Thyroid gland (tissue), 4 donors: ENCODE measurements at regions not wholly inside any gene's neighbourhood (a gene's known extent, or its start where the extent isn't known, plus 50 kb on each side); places are given as distances from the start of the nearest gene placed in this dataset.

Experiments used
- CTCF ChIP-seq, 6 experiments: fragments of 200-600 bp in 3 of 6; fragments of 450-650 bp in 3 of 6; sonication (generic) in 3 of 6; IDR thresholded peaks; one replicate each; pipeline ENCODE4 v1.5.1; 2016 to 2019; ENCODE audit warnings: antibody characterized with exemption in 6 of 6, mild to moderate bottlenecking in 2 of 6, inconsistent platforms in 1 of 6, moderate library complexity in 1 of 6
- POLR2A ChIP-seq, 2 donors: fragments of 450-650 bp; IDR thresholded peaks; one replicate each; pipeline ENCODE4 v1.6.1; 2017; ENCODE audit warnings: antibody characterized with exemption in 2 of 2, mild to moderate bottlenecking in 2 of 2, moderate library complexity in 1 of 2

GRCh38 chr9:113793558-113793957 lies 82.6 kb upstream of the ZNF618 start:
- TF ChIP-seq POLR2A (IDR thresholded peaks at IDR 0.05) = no peak
- TF ChIP-seq CTCF (IDR thresholded peaks at IDR 0.05) = no peak
